Cardiac muscle cell (in vitro differentiated cells and primary cell): ENCODE measurements at regions not wholly inside any gene's neighbourhood (a gene's known extent, or its start where the extent isn't known, plus 50 kb on each side); places are given as distances from the start of the nearest gene placed in this dataset.

Source experiments
- DNase-seq, 2 donors: peaks; one replicate each; pipeline versions ENCODE4 v3.0.0 to v3.0.0-alpha.2; 2010 to 2017; ENCODE audit warnings: low read depth in 1 of 2, low spot score in 1 of 2
- H3K27ac ChIP-seq: fragments of 200-600 bp; sonication (generic); 2 replicates; pipeline ENCODE4 v1.5.1; 2016
- H3K27me3 ChIP-seq: fragments of 200-600 bp; sonication (generic); 2 replicates; pipeline ENCODE4 v1.6.0; 2016; ENCODE audit warnings: control low read depth
- H3K36me3 ChIP-seq: fragments of 200-600 bp; sonication (generic); 2 replicates; pipeline ENCODE4 v1.5.1; 2016; ENCODE audit warnings: control low read depth
- H3K4me1 ChIP-seq: fragments of 200-600 bp; sonication (generic); 2 replicates; pipeline ENCODE4 v1.8.1; 2017; ENCODE audit warnings: low read depth, mild to moderate bottlenecking, mixed run types
- H3K4me3 ChIP-seq: fragments of 200-600 bp; sonication (generic); 2 replicates; pipeline ENCODE4 v1.5.1; 2016; ENCODE audit warnings: mild to moderate bottlenecking
- H3K9me3 ChIP-seq: fragments of 200-600 bp; sonication (generic); 2 replicates; pipeline ENCODE4 v1.5.1; 2017; ENCODE audit warnings: low read depth, mild to moderate bottlenecking, control low read depth
- TF ChIP-seq, protein P1 (sequence below): IDR thresholded peaks from 2 replicates; pipeline ENCODE4 v1.5.1; 2012; ENCODE audit warnings: low read depth, mild to moderate bottlenecking, low read length

DNA sequence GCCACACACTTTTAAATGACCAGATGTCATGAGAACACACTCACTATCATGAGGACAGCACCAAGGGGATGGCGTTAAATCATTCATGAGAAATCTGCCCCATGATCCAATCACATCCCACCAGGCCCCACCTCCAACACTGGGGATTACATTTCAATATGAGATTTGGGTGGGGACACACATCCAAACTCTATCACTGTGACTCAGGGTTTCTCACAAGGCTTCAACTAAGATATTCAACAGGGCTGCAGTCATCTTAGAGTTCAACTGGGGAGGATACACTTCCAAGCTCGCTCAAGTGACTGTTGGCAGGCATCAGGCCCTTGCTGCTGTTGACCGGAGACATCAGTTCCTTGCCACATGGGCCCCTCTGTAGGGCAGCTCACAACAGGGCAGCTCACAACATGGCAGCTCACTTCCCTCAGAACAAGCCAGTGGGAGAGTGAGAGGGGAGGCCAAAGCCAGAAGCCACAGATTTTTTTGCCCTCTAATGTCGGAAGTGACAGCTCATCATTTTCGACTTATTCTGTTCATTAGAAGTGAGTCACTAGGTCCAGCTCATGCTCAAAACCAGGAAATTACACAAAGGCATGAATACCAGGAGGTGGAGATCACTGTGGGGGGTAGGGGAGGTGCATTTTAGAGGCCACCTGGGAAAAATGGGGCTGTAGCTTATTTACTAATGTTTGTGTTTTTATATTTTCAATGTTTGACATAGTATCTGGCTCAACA lies 50.8 kb upstream of the PTHLH start:
- TF ChIP-seq, protein P1, sequence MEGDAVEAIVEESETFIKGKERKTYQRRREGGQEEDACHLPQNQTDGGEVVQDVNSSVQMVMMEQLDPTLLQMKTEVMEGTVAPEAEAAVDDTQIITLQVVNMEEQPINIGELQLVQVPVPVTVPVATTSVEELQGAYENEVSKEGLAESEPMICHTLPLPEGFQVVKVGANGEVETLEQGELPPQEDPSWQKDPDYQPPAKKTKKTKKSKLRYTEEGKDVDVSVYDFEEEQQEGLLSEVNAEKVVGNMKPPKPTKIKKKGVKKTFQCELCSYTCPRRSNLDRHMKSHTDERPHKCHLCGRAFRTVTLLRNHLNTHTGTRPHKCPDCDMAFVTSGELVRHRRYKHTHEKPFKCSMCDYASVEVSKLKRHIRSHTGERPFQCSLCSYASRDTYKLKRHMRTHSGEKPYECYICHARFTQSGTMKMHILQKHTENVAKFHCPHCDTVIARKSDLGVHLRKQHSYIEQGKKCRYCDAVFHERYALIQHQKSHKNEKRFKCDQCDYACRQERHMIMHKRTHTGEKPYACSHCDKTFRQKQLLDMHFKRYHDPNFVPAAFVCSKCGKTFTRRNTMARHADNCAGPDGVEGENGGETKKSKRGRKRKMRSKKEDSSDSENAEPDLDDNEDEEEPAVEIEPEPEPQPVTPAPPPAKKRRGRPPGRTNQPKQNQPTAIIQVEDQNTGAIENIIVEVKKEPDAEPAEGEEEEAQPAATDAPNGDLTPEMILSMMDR = no peak
- Histone ChIP-seq H3K4me3 (no peak overlapping the region), H3K27me3 (no peaks in the 10 kb centered on the region), H3K9me3 (no peaks in the 10 kb centered on the region), H3K27ac (no peak overlapping the region), H3K4me1 (no peaks in the 10 kb centered on the region), H3K36me3 (no peaks in the 10 kb centered on the region)
- peak in 1 of 2 donors; percentile 88 for DNase-seq

DNA sequence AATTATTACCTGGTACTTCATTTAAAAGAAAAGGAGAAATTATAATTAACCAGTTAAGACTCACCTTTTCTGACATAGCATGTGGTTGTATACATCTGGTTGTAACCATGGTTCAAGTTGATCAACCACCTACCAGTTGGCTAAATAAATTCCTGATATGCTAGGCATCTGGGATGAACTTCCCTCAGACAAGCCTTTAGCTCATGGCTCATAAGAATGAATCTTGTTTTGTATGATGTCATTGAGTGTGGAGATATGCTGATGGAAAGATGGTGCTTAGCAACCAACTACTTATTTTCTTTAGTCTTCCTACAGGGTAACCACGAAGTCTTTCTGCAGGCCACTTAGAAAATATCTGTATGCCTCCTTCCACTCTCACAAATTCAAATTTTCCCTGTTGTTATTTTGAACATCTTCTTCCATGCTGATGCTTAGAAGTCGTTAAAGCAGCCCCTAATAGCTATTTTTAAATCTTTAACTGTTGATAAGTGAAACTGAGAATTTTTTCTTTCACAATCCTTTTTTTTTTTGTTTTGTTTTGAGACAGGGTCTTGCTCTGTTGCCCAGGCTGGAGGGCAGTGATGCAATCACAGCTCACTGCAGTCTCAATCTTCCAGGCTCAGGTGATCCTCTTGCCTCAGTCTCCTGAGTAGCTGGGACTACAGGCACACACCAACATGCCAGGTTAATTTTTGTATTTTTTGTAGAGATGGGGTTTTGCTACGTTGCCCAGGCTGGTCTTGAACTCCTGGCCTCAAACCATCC lies 51.9 kb upstream of the PTHLH start:
- Histone ChIP-seq H3K4me1 (no peaks in the 10 kb centered on the region), H3K27me3 (no peaks in the 10 kb centered on the region), H3K36me3 (no peaks in the 10 kb centered on the region), H3K27ac (no peak overlapping the region), H3K4me3 (no peak overlapping the region), H3K9me3 (no peaks in the 10 kb centered on the region)
- TF ChIP-seq, protein P1 = no peak
- peak in 1 of 2 donors; percentile 65 for DNase-seq

DNA sequence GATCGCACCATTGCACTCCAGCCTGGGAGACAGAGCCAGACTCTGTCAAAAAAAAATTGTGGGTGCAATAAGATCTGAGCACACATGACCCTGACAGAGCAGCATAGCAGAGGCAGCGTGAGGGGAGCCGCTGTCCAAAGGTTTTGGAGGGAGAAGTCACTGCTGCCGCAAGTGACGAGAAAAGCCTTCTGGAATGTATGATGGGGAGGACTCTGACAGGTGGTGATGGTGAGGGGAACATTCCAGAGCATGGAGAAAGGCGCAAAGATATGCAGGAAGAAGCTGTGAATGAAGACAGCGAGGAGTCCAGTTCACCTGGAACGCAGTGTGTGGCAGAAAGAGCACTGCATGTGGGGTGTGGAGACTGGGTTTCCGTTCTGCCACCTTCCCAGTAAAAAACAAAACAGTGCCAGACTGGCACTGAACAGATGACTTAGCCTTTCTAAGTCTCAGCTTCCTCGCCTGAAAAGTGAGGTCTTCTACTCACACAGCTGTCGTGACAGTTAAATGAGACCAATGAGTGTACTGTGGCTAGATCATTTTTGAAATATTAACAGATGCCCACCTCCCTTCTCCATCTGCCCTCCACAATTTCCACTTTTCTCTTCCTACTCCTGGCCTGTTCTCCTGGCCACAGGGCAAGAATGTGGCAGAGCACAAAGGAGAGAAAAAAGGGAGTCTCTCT lies 53.4 kb upstream of the PTHLH start:
- Histone ChIP-seq H3K36me3 (no peaks in the 10 kb centered on the region), H3K4me3 (no peak overlapping the region), H3K4me1 (no peaks in the 10 kb centered on the region), H3K27me3 (no peaks in the 10 kb centered on the region), H3K9me3 (no peaks in the 10 kb centered on the region), H3K27ac (no peak overlapping the region)
- TF ChIP-seq, protein P1 = no peak
- DNase-seq = no peak

DNA sequence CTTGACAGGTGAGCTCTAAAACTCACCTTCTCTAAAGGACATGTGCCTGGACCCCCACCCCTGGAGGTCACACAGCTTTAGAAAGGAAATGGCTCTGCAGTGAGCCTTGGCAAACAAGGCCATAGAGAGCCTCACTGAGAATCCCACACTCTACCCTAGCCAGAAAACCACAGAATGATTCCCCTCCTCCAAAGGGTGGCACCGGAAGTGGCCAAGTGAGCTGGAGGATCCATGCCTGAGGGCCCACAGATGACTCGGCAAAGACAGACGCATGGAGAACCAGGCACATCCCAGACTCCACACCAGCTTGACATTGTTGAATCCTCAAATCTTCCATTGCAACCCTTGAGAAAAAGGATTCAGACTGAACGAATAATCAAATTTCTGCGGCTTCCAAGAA lies 54.2 kb upstream of the PTHLH start:
- Histone ChIP-seq H3K36me3 (no peaks in the 10 kb centered on the region), H3K27ac (no peak overlapping the region), H3K4me1 (no peaks in the 10 kb centered on the region), H3K4me3 (no peak overlapping the region), H3K9me3 (no peaks in the 10 kb centered on the region), H3K27me3 (no peaks in the 10 kb centered on the region)
- TF ChIP-seq, protein P1 = no peak
- DNase-seq = peak in 1 of 2 donors; percentile 15

DNA sequence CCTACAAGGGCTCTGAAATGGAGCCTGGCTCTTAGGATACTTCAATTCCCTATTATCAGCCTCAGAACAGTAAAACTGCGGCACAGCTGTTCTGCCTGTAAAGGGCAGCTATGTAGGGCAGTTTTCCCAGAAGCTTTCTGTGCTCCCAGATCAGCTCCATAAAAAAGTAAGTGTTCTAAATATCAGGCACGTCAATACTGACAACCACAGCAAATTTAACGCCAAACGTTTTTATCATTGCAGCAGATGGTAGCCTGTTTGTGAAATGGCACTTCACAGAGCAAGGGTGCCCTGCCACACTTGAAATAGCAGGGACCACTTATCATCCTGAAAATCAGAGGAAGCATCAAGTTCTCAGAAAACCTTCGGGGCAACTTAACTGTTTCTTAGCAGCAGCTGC lies 54.8 kb upstream of the PTHLH start:
- H3K36me3 ChIP-seq = no peaks in the 10 kb centered on the region
- DNase-seq = peak; percentile 9 to 39
- no peak overlapping the region for H3K4me3 ChIP-seq
- H3K27ac ChIP-seq = no peak overlapping the region
- H3K9me3 ChIP-seq = no peaks in the 10 kb centered on the region
- no peaks in the 10 kb centered on the region for H3K27me3 ChIP-seq
- TF ChIP-seq, protein P1 = no peak
- H3K4me1 ChIP-seq = no peaks in the 10 kb centered on the region
